ENCODE measurements at regions not wholly inside any gene's neighbourhood (a gene's known extent, or its start where the extent isn't known, plus 50 kb on each side); places are given as distances from the start of the nearest gene placed in this dataset.
"Not testable (repeated sequence)": the region's sequence is repeated elsewhere in the genome, so short reads cannot be mapped to it uniquely, and the experiment has no call there.

DNA sequence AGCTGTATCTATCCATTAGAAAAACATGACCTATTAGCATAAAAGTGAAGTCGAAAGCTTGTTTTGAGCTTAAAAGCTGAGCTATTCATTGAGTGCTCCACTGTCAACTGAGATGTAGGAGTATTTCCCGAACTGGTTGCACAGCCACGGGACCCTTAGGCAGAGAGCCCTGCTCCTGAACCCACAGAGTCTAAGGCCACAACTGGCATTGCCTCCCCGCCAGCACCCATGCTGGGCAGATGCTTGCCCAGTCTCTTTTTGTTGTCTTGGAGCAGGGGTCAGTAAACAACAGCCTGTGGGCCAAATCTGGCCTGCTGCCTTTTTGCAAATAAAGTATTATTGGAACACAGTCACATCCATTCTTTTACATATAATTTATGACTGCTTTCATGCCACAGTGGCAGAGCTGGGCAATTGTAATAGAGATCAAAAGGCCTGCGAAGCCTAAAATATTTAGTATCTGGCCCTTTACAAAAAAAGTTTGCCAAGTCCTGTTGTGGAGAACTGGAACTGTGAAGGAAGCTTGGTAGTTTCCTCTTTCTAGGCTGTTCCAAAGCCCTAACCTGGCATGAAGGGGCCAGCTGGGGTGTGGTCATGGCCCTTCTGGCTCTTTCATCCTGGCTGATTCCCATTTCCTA lies 58.4 kb upstream of the WAPL start:
- no peak for DNase-seq (ENCODE audit: low read depth)

DNA sequence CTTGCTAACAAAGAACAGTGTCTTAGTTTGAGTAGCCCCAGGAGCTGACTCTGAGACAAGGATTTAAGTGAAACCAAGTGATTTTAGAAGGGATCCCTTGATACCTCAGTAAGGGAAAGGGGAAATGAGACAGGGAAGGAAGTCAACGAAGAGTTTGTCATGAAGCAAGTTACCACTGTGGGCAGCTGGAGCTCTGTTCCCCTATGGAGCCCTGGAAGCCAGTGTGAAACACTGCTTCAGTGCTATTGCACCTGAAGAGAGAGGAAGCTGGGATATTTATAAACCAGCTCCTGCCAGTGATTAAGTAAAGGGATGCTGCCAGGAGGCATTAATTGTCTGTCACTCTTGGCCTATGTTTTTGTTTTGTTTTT lies 58.9 kb upstream of the WAPL start:
- DNase-seq (ENCODE audit: low read depth): no peak

DNA sequence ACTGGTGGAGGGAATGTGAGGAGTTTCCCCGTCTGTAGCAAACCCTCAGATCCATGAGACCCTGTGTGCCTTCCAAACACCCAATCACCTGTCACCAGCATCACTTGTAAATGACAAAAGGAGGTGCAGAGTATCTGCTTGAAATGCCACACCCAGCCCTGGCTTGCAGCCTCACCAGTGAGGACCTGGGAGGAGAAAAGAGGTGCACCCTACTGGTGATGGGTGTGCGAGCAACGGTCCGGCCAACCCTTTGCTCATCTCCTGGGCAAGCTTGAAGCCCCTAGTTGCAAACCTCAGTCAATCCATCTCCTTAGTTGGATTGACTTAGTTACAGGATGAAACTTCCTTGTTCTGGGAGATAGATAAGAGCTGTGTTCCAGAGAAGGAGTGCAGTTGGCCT lies 62.4 kb upstream of the WAPL start:
- DNase-seq (ENCODE audit: low read depth): no peak

DNA sequence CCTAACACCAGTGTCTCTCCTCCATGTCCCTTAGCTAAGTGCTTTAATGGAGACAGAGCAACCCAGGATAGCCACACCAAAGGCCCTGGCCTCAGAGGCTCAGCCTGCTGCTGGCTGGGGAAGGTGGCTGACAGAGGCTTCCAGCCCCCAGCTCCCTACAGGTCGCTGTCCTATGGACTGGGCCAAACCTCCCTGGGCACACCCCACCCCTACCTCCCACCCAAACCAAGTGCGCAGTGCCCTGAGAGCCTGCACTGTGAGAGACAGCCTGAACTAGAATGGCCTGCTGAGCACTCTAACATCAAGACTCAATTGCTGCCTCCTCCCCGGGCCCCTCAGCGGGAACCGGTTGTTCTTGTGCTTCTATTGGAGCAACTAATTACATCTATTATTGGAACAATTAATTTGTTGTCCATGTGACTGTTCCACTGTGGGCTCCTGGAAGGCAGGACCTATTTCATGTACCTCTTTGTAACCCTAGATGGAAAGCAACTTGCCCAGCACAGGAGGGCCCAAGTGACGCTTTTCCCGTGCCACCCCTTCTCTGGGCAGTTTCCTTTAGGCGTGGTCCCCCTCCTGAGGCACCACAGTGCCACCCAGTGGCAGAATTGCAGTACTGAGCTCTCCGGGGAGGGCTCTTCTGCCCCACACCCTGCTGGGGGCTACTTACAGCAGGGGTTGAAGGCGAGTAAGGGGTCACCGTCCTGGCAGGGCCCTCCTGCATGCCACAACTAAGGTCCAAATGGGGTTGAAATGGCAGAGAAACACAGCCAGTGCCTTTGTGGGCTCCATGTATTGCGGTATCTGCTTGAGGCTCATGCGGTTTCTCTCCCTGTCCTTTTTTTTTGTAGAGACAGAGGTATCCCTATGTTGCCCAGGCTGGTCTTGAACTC lies 63.7 kb upstream of the WAPL start:
- DNase-seq (ENCODE audit: low read depth): peak; percentile 39

DNA sequence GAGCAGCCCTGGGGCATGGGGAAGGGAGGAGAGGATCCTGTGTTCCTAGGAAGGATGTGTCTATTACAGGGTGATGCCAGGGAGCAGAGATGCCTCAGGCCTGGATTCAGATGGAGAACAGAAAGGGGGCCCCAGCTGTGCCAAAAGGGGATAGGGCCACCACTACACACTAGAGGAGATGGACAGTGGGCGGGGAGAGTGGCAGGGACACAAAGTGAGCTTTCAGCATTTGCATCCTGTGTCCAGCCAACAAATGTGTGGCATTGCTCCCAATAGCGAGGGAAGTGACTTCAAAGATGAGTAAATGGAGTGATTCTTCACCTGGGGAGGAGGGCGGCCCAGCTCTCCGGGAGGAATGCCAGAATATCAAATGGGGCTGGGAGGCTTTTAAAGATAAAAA lies 64.9 kb upstream of the WAPL start:
- no peak for DNase-seq (ENCODE audit: low read depth)

DNA sequence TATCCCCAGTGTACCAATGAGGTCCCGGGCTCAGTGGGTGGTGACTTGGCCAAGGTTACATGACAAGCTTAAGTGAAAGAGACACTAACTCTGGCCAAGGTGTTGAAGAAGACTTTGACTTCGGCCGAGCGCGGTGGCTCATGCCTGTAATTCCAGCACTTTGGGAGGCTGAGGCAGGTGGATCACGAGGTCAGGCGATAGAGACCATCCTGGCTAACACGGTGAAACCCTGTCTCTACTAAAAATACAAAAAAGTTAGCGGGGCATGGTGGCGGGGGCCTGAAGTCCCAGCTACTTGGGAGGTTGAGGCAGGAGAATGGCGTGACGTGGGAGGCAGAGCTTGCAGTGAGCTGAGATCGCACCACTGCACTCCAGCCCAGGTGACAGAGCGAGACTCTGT lies 65.6 kb upstream of the OPN4 start:
- DNase-seq (ENCODE audit: low read depth): not testable (repeated sequence)

DNA sequence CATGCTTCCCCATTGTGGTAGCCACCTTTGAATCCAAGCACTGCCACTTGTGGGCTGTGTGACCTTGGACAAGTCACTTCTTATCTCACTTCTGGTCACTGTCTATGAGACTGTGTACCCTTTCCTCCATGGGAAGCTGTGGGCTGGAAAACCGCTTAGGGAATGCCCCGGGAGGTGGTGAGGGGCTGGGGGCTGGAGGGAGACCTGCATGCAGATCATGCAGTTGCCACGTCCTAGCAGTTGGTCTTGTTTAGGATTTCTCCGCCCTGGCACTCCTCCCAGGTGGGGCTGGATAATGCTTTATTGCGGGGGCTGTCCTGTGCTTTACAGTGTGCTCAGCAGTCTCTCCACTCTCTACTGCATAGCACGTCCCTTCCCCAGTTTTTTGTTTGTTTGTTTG lies 62.9 kb upstream of the OPN4 start:
- no peak for DNase-seq (ENCODE audit: low read depth)

DNA sequence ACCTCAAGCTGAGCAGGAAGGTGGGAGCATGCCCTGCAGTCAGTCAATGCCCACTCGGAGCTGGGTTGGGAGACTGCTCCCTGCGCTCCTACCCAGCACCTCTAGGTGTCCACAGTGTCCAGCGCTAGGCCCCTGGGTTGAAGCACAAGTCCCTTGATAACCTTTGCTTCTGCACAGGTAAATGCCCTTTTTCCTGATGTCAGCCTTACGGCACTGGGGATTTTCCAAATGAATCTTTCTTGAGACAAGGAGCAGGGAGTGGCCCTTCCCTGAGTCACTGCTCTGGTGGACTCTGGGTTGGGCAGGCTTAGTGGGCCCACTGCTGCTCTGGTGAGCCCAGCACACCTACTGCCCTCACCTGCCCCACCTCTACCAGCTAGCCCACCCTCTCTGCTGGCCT lies 61.9 kb upstream of the OPN4 start:
- no peak for DNase-seq (ENCODE audit: low read depth)

DNA sequence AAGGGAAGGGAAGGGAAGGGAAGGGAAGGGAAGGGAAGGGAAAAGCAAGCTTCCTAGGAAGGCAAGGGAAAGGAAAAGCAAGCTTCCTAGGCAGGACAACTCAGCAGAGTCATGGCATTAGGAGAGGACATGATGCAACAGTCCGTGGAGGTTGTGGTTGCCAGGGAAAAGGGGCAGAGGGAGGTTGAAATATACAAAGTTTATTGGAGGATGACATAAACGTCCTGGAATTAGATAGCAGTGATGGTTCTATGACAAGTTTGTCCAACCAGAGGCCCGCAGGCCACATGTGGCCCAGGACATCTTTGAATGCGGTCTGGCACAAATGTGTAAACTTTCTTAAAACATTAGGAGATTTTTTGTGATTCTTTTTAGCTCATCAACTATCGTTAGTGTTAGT lies 59.8 kb upstream of the OPN4 start:
- no peak for DNase-seq (ENCODE audit: low read depth)

DNA sequence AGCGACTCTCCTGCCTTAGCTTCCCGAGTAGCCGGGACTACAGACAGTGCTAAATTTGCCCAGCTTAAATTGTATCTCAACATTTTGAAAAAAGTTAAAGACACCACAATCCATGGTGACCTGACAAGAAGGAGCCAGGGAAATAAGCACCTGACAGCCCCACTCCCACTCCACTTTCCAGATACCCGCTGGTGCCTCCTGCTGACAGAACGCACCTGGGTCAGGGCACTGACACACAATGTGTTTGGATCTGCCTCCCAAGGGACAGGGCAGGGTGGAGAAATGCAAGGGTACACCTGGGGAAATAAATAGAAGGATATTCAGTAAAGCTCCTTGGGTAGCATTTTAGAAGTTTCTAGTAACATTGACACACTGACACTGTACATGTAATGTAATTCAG lies 58.9 kb upstream of the OPN4 start:
- no peak for DNase-seq (ENCODE audit: low read depth)

DNA sequence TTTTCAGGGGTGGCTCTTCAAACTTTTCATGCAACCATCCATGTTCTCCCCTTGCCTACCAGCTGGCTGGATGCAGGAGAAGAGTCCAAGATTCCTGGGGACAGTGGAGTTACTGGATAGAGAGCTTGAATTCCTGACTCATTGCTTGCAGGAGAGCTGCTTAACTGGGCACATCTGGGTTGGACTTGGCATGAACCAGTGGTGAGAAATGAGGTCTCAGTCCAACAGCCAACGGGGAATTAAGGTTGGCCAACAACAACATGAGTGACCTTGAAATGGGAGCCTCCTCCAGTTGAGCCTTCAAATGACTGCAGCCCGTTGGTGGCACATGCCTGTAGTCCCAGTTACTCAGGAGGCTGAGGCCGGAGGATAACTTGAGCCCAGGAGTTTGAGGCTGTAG lies 58.1 kb upstream of the OPN4 start:
- DNase-seq (ENCODE audit: low read depth): no peak

DNA sequence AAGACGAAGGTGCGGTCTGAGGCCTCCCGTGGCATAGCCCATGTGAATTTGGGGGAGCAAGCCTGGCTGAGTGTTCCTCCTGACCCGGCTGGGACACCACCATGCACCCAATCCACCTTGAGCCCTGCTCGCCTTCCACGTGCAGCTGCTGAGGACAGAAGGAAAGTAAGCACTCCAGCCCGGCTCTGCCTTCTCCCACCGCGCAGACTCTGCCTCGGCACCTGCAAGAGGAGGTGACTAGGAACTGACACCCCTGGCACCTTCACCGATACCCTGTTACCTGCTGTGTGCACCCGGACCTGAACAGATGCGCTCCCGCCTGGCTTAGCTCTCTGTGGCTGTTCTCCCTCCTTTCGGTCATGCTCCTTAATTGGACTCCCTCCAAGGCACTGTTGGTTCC lies 57.0 kb upstream of the OPN4 start:
- DNase-seq (ENCODE audit: low read depth): no peak

DNA sequence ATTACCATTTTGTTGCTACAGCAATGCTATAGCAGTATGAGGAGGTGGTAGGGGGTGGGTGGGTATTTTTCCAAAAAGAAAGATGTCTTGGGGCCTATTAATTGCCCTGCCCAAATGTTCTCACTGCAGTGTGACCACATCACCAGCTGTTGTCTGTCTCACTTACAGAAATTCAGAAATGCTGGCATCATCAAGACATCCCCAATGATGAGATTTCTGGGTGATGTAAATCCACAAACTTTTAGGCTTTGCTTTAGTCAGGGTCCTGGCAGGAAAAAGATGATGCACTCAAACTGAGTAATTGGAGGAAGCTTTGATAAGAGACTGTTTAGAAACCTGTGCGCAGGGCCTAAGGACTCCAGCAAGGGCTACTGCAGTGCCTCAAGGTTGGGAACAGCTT lies 56.2 kb upstream of the OPN4 start:
- DNase-seq (ENCODE audit: low read depth): no peak

DNA sequence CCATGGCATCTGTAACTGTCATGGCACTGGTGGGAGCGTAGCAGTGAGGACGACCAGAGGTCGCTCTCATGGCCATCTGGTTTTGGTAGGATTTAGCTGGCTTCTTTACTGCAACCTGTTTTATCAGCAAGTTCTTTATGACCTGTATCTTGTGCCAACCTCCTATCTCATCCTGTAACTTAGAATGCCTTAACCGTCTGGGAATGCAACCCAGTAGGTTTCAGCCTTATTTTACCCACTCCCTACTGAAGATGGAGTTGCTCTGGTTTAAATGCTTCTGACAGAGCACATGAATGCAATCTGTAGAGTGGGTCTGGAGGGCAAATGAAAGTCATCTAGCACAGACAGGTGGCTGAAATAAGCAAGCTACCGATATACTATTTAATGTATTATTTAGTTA lies 55.3 kb upstream of the OPN4 start:
- no peak for DNase-seq (ENCODE audit: low read depth)

DNA sequence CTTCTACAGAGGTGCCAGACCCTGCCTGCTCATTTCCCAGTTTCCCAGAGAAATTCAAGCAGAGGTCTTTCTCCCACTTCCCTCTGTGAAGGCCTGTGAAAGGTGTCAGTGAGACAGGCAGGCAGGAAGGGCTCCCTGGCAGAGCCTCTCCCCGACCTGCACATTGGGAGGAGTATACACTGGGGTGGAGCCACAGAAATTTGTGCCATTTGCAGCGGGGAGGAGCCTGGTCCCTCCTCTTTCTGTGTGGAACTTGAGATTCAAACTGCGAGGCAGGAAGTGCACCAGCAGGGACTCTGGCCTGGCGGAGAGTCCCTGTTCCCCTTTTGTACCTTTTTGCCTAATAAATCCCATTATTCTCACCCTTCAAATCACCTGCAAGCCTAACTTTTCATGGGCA lies 54.6 kb upstream of the OPN4 start:
- peak; percentile 5 for DNase-seq (ENCODE audit: low read depth)

DNA sequence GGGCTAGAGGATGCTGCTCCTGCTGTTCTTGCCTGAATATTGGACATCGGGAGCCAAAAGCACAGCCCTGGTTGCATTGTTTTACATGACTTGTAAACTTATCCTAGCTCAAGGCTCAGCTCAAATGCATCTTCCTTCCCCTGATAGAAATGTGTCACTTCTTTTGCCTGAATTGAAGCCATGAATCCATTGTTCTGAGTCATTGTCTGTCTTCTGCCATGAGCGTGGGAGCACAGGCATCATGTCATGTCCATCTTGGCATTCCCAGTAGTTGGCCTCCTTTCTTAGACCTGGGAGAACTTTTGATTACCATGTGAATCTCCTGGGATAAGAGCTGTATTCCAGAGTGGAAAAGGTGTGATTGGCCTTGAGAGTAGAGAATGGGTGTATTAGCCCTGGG lies 54.1 kb upstream of the OPN4 start:
- no peak for DNase-seq (ENCODE audit: low read depth)

DNA sequence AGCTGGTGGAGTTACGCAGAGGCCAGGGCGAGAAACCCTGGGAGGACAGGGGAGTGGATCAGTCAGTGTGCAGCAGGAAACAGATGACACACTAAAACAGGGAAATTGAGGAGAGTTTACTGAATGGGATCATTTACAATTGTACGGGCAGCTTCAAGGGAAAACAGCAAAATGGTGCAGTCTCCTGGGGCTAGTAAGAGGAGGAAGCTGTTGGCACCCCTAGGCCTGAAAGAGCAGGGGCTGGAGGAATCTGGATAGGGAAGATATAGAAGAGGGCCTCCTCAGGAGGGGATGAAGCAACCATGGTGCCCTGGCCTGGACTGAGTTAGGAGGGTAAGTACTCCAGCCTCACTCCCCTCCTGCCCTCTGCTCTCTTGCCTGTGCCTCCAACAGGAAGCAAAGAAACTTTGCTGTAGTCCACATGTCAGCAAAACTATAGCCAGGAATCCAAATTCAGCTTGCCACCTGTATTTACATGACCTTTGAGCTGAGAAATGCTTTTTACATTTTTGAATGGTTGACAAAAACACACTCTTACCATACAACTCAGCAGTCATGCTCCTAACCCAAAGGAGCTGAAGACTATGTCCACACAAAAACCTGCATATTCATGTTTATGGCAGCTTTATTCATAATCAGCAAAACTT lies 52.3 kb upstream of the OPN4 start:
- DNase-seq (ENCODE audit: low read depth): no peak

DNA sequence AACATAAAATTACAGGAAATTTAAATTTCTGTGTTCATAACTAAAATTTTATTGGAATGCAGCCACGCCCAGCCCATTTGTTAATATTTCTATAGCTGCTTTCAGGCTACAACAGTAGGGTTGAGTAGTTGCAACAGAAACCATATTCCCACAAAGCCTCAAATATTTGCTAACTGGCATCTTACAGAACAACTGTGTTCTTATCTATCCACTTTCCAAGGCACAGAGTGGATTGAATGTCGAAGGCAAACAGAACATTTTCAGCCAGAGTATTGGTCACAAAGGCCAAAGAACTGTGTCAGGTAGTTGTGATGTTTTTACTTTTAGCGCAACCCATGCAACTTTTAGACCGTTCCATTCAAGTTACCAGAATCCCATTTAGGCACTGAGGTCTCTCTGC lies 51.1 kb upstream of the OPN4 start:
- DNase-seq (ENCODE audit: low read depth): no peak
